Kidney capillary endothelial cell (primary cell): ENCODE measurements at regions not wholly inside any gene's neighbourhood (a gene's known extent, or its start where the extent isn't known, plus 50 kb on each side); places are given as distances from the start of the nearest gene placed in this dataset.

Experiments used
- DNase-seq: peaks from one replicate; pipeline ENCODE4 v3.0.0-alpha.2; 2018; ENCODE audit warnings: low spot score

DNA sequence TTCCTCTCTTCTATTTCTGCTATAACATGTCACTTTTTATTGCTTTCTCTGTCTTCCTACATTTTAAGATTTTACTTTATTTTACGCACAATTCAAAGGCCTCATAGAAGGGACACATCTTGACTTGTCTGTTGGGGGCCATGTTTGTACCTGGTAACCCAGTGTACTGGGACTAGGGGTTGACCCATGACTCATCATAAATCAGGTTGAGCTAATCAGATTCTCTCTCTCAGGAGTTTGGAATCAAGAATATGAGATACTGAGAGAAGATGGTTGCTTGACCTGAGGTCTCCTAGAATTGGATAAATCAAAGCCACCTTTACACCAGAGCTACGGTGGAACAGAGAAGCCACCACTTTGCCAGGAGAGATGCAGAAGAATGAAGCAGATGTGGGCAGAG is 153.0 kb downstream of the UXS1 start:
- no peak for DNase-seq

DNA sequence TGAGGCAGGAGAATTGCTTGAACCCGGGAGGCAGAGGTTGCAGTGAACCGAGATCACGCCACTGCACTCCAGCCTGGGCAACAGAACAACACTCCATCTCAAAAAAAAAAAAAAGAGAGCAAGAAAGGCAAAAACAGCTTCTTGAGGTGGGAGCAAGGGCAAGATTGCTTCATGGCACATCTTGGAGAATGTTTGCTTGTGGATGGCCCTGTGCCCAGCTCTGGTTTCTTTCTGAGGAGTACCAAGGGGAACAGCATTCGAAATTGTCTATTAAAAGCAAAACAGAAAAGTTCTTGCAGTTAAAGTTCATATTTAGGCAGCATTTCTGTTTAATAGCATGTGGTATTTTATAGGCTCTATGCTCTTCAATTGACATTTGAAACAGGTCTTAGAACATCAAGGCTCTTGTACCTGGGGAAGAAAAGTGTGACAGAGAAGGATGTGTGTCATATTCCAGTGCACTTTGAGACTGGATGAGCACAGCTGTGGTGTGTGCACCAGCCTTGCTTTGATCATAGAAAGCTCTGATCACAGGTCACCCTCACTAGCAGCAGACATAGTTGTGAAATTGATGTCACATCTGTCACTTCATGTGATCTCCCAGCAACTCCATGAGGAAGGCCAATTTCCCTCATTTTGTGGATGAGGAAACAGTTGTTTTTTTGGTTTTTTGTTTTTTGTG is 154.3 kb downstream of the UXS1 start:
- DNase-seq: no peak

DNA sequence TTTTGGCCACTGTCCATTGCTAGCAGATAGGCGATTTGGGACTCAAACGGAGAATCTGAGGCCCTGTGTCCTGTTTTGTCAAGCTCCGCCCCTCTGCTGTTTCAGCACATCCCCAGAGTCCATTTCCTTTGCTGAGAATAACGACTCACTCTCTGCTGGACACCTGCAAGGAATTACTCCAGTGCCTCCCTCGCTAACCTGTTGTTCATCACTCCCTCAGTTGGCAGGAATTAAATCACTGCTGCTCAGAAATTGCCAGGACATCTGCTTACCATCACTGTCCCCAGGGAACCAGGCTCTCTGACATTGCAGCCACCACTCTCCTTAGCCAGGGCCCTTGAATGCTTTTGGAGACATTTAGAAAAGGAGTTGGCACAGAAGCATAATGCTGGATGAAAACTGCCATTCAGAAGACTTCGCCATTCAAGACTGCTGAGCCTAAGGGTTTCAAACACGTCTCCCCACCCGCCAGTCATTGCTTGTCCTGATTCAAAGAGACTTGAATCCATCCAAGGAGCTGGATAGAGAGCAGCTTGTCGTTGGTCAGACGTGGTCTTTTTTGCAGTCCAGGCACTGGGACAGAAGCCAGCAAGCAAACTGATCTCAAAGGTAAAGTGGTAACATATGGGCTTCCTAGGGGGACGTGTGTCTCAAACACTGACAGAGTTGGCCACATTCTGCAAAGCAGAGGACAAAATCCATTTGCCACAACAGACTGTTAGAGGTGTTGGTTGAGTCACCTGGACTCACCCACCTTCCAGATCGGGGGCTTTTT is 155.3 kb downstream of the UXS1 start:
- no peak for DNase-seq

DNA sequence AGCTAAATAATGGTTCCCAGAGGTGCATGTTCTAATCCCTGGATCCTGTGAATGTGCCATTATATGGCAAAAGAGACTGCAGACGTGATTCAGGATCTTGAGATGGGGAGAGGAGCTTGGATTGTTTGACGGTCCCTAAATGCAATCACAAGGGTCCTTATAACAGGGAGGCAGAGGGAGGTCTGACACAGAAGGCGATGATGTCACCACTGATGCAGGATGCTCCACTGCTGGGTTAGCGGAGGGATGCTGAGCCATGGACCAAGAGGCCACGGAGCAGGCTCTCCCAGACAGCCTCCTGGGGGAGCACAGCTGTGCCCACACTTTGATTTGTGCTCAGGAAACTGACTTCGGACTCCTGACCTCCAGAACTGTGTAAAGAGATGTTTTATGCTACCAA is 156.2 kb downstream of the UXS1 start:
- DNase-seq: no peak

DNA sequence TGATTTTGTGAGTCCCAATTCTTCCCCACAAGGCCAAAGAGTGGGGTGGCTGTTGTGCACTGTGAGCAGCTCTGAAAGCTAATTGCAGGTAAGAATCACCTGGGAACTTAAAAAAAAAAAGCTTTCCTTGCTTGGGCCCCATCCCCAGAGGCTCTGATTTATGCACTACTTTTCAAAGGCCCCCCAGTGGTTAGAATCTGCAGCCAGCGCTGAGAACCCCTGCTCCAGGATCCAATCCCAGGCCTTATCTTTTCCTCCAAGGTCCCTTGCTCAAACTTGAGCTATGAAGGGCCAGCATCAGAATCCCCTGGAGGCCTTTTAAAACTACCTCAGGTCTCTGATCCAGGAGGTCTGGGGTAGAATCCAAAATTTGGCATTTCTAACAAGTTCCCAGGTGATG is 156.8 kb downstream of the UXS1 start:
- DNase-seq: no peak

DNA sequence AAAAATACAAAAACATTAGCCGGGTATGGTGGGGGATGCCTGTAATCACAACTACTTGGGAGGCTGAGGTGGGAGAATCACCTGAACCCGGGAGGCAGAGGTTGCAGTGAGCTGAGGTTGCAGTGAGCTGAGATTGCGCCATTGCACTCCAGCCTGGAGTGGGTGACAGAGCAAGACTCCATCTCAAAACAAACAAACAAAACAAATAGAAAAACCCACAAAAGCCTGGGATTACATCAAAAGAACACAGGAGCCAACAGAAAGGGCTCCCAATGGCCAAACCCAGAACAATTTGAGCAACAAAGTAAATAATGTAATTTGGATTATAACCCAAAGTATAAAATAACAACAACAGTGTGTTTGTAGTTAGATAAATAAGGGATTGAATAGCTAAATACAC is 159.8 kb downstream of the UXS1 start:
- DNase-seq: no peak

DNA sequence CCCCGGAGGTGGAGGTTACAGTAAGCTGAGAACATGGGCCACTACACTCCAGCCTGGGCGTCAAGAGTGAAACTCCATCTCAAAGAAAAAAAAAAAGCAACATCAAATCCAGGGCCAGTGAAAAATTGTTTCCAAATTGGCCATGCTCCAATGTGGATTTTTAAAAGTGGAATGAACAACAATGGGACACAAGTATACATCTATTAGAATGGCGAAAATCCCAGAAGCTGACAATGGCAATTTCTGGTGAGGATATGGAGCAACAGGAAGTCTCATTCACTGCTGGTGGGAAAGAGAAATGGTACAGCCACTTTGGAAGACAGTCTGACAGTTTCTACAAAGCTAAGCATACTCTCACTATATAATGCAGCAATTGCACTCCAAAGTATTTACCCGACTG is 161.4 kb downstream of the UXS1 start:
- DNase-seq: no peak

DNA sequence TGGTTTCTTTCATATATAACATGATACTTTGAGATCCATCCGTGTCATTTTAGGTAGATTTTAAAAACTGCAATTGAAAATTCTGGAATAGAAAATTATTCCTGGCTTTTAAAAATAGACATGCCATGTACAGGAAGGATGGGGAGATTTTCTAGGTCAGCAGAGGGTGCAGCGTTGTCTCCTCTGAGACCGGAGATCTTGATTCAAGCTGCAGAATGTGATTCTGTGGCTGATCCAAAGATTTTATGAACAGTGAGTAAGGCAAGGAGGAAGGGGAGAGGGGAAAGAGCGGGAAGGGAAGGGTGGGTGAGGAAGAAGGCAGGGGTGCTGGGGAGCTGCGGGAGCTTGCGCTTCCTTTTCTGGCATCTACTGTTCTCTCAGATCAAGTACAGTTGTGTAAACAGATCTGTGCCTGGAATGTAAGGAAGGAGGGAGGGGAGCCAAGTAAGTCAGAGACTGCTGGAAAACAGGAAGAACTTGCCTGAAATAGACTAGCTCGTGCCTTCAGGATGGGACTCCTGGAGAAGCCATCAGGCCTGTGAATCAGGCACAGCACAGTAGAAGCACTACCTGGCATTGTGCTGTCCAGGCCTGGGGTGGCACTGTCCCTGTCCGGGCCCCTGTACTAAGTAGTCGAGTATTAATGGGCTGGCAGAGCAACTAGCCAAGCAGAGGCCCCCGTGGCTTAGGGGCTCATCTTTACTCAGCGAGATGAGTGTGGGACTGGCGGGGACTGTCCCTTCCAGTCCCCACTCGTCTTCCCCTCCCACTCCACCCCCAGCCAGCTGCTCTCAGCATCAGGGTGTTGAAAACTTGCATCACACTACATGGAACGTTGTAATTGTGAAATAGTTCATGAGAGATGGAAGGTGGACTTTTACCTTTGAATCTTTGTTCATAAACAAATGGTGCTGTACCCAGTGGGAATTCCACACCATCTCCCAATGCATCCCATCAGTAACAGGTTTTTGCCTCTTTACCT is 163.5 kb downstream of the UXS1 start:
- DNase-seq: no peak

DNA sequence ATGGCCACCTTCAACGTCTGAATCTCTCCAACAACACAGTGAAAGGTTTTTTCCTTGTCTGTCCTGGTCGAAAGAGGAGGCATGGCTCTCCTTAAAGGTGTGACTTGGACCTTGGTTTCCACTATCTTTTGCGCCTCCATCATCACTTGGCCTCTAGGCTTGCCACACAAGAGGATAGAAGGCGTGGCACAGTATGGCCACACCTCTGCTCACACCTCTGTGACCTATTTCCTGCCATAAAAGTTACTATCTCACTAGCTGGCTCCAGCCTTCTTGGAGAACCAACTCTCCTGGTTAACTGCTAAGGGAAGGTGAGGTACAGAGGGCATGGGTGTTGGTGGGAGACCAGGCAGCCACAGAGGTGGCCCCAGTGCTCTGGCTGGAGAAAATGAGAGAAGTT is 165.9 kb downstream of the UXS1 start:
- DNase-seq: no peak

DNA sequence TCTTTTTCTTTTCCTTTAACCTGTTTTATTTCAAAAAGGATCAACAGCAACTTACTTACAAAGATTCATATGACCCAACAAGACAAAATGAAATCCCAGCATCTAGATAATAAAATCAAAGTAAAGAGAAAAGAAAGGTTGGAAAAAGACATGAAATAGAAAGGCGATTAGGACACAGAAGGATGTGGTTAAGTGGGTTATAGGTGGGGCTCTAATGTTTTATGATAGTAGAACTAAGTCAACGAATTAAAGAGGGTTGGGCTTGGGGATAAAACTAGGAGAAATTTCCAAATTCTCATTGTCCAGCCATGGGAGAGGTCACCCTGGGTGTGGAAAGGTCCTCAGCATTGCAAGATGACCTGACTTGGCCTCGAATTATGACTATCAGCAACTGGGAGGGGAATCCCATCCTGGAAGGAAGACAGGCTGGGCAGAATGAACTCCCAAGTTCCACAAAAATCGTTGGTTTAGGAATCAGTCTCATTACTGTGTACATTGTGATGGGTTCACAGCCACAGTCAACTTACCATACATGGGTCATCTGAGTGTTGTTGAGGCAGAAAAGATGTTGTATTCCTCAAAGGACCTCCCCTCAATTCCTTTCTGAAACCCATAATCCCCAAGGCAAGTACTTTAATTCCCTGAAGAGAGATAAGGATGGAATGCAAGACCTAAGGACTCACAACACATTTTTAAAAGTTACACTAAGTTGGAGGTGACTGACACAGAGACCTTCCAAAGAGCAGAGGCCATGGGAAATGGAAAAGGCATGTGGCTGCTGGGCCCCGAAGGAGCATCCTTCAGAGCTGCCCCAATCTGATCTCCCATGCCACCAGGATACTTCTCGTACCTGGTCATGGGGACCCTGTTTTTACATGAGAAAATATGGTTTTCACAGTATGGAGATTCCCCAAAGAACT is 167.6 kb downstream of the UXS1 start:
- DNase-seq: no peak

DNA sequence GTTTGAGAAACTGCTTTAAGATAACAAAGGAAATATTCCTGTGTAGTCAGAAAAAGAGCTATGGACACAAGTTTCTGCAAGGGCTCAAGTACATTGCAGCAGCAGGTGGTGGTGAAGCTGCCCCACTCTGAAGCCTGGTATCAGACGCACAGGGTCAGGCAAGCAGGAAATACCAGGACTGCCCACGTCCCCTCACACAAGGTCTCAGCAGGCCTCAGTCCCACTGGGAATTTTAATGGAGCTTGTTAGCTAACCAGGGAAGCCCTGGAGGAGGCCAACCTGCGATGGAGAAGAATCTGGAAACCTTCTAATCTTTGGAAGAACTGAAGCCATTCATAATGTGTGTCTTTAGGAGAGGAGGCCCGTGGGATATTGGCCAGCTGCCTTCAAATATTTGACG is 168.3 kb downstream of the UXS1 start:
- no peak for DNase-seq

DNA sequence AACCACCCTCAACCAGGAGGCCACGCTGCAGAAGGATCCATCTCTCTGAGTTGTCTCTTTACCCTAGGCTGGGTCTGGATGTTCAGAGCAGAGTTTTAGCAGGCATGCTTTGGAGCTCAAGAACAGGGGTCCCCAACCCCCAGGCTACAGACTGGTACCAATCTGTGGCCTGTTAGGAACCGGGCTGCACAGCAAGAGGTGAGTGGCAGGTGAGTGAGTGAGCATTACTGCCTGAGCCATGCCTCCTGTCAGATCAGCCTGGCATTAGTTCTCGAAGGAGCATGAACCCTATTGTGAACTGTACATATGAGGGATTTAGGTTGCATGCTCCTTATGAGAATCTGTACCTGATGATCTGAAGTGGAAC is 172.5 kb downstream of the UXS1 start:
- DNase-seq: no peak

DNA sequence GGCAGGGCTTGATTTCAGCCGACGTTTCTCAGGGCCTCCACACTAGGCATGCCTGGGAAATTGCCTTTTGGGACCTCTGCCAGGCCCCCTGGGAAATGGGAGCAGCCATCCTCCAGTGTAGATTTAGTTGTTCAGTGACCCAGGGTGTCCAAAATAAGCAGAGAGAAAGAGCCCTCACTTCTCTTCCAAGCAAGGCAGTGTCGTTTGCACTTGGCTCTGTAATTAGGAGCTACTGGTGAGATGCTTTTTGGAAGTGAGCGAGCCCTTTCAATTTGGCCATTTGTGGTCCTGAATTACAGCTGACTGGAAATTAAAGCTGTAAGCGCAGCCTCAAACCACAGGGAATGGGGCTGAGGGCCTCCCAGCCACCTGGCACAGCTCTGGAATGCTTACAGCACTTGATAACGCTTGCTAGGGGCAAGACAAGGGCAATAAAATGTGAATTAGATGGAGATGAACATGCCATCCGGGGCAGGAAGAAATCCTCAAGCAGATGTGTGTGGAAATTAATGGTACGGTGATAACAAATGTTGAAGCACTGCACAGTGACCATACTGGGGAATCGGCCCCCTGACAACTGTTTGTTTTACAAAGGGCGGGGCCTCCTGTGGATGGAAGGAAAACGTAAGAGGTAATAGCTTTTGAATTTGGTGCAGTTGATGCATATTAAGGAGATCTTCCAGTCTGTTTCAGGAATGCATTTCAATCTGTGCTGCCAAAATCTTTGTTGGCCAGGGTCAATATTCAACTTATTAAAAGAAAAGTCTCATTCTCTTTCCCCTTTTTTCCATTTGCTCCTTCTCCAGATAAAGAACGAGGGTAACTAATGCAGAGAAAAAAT is 173.1 kb downstream of the UXS1 start:
- no peak for DNase-seq

DNA sequence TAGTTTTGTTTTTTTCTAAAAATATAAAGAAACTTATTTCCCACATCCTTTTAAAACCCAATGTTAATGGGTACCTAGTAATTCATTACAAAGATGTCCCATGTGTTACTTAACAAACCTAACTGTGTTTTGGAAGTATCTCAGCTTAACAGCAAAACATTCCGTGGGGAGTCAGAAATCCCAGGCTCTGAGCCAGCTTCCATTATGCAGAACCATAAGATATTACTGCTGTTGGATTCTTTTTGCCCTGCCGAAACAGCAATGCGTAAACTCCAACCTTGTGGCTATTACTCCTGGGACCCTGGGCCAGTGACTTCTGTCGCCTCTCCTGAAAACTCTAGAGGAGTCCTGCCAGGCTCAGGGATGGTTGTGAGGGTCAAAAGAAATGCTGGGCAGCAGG is 174.1 kb downstream of the UXS1 start:
- no peak for DNase-seq

DNA sequence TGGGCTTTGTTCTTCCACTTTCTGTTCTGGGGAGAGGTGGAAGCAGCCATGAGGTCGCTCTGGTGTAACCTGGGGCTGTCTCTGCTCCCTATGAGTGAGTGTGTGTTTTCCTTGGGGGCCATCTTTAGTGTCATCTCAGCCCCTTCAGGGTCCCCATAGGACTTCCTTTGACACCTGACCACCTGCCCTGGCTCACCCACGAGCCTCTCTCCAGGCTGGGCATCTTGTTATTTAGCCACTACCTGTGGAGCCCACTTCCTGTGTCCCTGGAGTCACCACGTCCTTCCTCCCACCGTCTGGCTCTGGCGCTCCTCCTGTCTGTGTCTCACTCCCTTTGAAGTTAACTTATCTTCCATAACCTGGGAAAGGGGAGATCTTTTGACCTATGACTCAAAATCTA is 176.0 kb downstream of the UXS1 start:
- no peak for DNase-seq

DNA sequence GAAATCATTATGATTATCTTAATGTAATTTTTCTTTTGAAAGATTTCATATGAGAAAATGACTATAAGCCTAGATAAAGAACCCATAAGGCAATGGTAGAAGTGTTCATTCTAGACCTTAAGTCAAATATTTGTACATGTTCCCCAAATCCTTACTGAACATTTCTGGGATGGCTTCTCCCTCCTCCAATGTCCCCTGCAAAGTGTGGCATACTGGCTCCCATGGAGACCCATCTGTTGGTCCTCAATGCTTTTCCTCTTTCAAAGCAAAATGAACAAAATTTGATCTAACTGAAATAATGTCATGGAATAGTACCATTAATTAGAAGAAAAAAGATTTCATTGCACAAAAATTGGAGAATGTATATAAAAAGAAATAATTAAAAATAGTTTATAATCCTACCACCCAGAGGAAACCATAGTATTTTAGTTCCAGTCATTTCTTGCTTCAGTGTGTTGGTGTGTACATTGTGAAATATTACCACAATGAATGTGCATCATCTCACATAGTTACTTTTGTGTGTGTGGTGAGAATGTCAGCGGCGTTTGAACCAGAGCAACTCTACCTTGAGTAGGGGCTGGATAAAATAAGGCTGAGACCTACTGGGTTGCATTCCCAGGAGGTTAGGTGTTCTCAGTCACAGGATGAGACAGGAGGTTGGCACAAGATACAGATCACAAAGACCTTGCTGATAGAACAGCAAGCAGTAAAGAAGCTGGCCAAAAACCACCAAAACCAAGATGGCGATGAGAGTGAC is 181.3 kb downstream of the UXS1 start:
- DNase-seq: no peak

DNA sequence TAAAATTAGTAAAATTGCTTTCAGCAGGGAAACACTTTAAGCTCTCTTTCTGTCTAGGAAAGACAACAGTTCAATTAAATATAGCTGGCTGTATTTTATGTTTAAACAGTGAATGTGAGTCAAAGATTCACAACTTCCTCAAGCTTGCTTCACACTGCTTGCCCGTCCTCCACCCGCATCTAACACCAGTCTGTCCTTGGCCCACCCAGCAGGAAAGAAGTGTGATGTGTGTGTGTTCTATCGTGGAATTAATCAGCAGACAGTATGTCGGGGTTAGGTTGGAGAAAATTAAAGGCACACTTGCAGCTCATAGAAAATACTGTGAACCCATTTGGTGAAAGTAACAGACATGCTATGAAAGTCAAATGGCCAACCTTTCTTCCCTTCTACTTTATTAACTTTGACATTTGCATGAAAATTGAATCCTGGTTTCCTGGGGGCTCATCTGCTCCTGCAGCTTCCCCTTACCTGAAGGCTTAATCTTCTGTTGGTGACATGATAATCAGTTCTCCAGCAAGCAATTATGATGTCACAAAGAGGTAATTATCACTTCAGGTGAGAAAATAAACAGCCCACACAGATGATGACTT is 182.0 kb downstream of the UXS1 start:
- DNase-seq: no peak

DNA sequence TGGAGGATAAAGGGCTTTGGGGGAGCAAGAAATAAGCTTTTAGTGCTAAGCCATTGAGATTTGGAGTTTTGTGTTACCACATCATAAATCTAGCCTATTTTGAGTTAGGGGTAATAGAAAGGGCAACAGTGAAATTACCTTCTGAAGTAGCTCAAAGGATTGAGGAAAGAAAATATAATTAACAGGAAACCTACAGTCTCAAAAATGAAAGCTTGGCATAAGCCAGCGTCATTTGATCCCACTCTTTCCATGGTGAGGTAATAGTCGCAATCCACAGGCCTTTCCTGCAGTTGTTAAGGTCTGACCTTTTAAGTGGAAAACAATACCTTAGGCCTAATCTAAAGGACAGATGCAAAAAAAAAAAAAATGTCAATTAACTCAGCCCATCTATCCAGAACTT is 182.7 kb downstream of the UXS1 start:
- DNase-seq: no peak

DNA sequence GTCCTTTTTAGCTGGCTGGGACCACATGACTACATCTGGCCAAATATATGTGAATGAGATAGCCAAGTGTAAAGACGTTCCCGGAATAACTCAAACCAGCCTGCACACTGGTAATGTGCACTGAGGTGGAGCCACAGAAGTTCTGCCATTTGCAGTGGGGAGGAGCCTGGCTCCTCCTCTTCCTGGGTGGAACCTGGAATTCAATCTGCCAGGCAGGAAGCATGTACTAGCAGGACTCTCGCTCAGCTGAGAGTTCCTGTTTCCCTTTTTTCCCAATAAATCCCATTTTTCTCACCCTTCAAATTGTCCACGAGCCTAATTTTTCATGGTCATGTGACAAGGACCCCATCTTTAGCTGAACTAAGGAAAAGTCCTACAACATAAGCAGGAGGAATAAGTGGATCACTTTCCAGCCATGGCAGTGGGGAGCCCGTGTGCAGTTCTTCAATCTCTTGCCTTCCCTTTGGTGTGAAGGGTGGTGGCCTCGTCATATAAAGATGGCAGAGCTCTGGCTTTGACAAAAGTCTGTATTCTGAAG is 183.2 kb downstream of the UXS1 start:
- no peak for DNase-seq
